ENCODE measurements at regions not wholly inside any gene's neighbourhood (a gene's known extent, or its start where the extent isn't known, plus 50 kb on each side); places are given as distances from the start of the nearest gene placed in this dataset.

- TF ChIP-seq, protein P1, sequence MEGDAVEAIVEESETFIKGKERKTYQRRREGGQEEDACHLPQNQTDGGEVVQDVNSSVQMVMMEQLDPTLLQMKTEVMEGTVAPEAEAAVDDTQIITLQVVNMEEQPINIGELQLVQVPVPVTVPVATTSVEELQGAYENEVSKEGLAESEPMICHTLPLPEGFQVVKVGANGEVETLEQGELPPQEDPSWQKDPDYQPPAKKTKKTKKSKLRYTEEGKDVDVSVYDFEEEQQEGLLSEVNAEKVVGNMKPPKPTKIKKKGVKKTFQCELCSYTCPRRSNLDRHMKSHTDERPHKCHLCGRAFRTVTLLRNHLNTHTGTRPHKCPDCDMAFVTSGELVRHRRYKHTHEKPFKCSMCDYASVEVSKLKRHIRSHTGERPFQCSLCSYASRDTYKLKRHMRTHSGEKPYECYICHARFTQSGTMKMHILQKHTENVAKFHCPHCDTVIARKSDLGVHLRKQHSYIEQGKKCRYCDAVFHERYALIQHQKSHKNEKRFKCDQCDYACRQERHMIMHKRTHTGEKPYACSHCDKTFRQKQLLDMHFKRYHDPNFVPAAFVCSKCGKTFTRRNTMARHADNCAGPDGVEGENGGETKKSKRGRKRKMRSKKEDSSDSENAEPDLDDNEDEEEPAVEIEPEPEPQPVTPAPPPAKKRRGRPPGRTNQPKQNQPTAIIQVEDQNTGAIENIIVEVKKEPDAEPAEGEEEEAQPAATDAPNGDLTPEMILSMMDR (IDR thresholded peaks at IDR 0.05): no peak
- Histone ChIP-seq H3K27ac (no peak overlapping the region), H3K36me3 (ENCODE audit: insufficient read depth in 1 of 2, low read depth in 1 of 2) (no peaks in the 10 kb centered on the region), H3K9me3 (no peaks in the 10 kb centered on the region), H3K4me3 (no peak overlapping the region), H3K27me3 (ENCODE audit: insufficient read depth in 3 of 3, low read length in 2 of 3) (no peaks in the 10 kb centered on the region), H3K4me1 (peaks cover 3% of the 10 kb centered on the region)
- ATAC-seq: no peak
- WGBS, 3 donors: 69 to 82% (median 74%) methylated on average over 1 of the region's 1 CpG
- DNase-seq: no peak
- intact Hi-C loops (cut with DNase I): no loop called here
Measured at GRCh38 chr5:155783246-155783645, 543.7 kb upstream of the SGCD start.

- WGBS, 3 donors: 58 to 70% (median 69%) methylated on average over 3 of the region's 3 CpGs
- no peak for ATAC-seq
- TF ChIP-seq, protein P1 (IDR thresholded peaks at IDR 0.05): no peak
Measured at GRCh38 chr5:155783791-155784190, 543.2 kb upstream of the SGCD start.

GRCh38 chr5:155786108-155786507 is 540.9 kb upstream of the SGCD start:
- TF ChIP-seq, protein P1 (IDR thresholded peaks at IDR 0.05): no peak
- 51 to 75% (median 62%) methylated on average over 1 of the region's 1 CpG for WGBS, 3 donors
- Histone ChIP-seq H3K27ac (no peak overlapping the region), H3K4me3 (no peak overlapping the region), H3K9me3 (no peaks in the 10 kb centered on the region), H3K27me3 (ENCODE audit: insufficient read depth in 3 of 3, low read length in 2 of 3) (no peaks in the 10 kb centered on the region), H3K36me3 (ENCODE audit: insufficient read depth in 1 of 2, low read depth in 1 of 2) (no peaks in the 10 kb centered on the region), H3K4me1 (peaks cover 3% of the 10 kb centered on the region)
- ATAC-seq (no peak), DNase-seq (no peak)
- intact Hi-C loops (cut with DNase I): no loop called here

More at GRCh38 chr5:155783791-155784190, 543.2 kb upstream of the SGCD start:
- H3K27me3 ChIP-seq (ENCODE audit: insufficient read depth in 3 of 3, low read length in 2 of 3): no peaks in the 10 kb centered on the region
- H3K4me1 ChIP-seq: peaks cover 3% of the 10 kb centered on the region
- H3K27ac ChIP-seq: no peak overlapping the region
- DNase-seq: no peak
- no peaks in the 10 kb centered on the region for H3K9me3 ChIP-seq
- no peaks in the 10 kb centered on the region for H3K36me3 ChIP-seq (ENCODE audit: insufficient read depth in 1 of 2, low read depth in 1 of 2)
- no peak overlapping the region for H3K4me3 ChIP-seq
- intact Hi-C loops (cut with DNase I): no loop called here

DNA sequence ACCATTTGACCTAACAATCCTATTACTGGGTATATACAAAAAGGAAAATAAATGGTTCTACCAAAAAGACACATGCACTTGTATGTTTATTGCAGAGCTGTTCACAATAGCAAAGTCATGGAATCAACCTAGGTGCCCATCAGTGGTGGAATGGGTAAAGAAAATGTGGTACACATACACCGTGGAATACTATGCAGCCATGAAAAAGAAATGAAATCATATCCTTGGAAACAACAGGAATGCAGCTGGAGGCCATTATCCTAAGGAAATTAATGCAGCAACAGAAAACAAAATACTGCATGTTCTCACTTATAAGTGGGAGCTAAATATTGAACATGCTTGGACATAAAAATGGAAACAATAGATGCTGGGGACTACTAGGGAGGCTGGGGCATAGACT is 534.1 kb upstream of the SGCD start:
- TF ChIP-seq, protein P1 (IDR thresholded peaks at IDR 0.05): no peak
- Histone ChIP-seq H3K27me3 (ENCODE audit: insufficient read depth in 3 of 3, low read length in 2 of 3) (no peaks in the 10 kb centered on the region), H3K4me3 (no peak overlapping the region), H3K27ac (no peak overlapping the region), H3K36me3 (ENCODE audit: insufficient read depth in 1 of 2, low read depth in 1 of 2) (no peaks in the 10 kb centered on the region), H3K9me3 (peaks cover 28% of the 10 kb centered on the region), H3K4me1 (no peaks in the 10 kb centered on the region)
- intact Hi-C loops (cut with DNase I): no loop called here
- 62 to 67% (median 64%) methylated on average over 1 of the region's 1 CpG for WGBS, 3 donors
- DNase-seq (no peak), ATAC-seq (no peak)

DNA sequence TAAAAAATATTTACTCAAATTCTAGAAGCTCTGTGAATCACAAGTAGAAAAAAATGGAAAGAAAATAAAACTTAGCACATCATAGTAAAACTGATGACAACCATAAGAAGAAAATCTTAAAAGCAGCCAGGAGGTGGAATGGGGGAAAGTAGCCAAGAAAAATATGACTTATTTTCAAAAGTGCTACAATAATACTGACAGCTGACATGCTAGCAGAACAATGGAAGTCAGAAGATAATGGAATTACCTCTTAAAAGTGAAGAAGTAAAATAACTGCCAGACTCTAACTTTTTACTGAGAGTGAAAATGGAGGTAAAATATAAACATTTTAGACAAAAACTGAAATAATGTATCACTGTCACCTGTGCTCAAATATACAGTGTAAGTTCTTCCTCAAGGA is 532.2 kb upstream of the SGCD start:
- TF ChIP-seq, protein P1 (IDR thresholded peaks at IDR 0.05): no peak

More for the DNA sequence above, 532.2 kb upstream of the SGCD start:
- Histone ChIP-seq H3K9me3 (peaks cover 28% of the 10 kb centered on the region), H3K36me3 (ENCODE audit: insufficient read depth in 1 of 2, low read depth in 1 of 2) (no peaks in the 10 kb centered on the region), H3K4me3 (no peak overlapping the region), H3K27ac (no peak overlapping the region), H3K4me1 (peaks cover 8% of the 10 kb centered on the region), H3K27me3 (ENCODE audit: insufficient read depth in 3 of 3, low read length in 2 of 3) (no peaks in the 10 kb centered on the region)
- intact Hi-C loops (cut with DNase I): no loop called here
- ATAC-seq (no peak), DNase-seq (no peak)
